Upper lobe of right lung (tissue), 1 donor: ENCODE measurements at regions not wholly inside any gene's neighbourhood (a gene's known extent, or its start where the extent isn't known, plus 50 kb on each side); places are given as distances from the start of the nearest gene placed in this dataset.

ENCODE experiments used
- ATAC-seq: fragments of 200-7000 bp; cut with Tn5 transposase; one replicate; pipeline ENCODE4 v1.9.1; 2020; ENCODE audit warnings: mild to moderate bottlenecking, moderate library complexity
- DNase-seq: peaks from one replicate; pipeline ENCODE4 v3.0.0-alpha.2; 2020
- H3K27ac ChIP-seq: fragments of 200-600 bp; one replicate; pipeline ENCODE4 v1.8.0; 2022
- H3K27me3 ChIP-seq: fragments of 200-600 bp; one replicate; pipeline ENCODE4 v1.8.0; 2022; ENCODE audit warnings: mild to moderate bottlenecking
- H3K36me3 ChIP-seq: fragments of 200-600 bp; one replicate; pipeline ENCODE4 v1.8.0; 2022
- H3K4me1 ChIP-seq: fragments of 200-600 bp; one replicate; pipeline ENCODE4 v1.8.0; 2022
- H3K4me3 ChIP-seq: fragments of 200-600 bp; one replicate; pipeline ENCODE4 v1.8.0; 2022; ENCODE audit warnings: mild to moderate bottlenecking
- H3K9me3 ChIP-seq: fragments of 200-600 bp; one replicate; pipeline ENCODE4 v1.8.0; 2022
- CTCF ChIP-seq: fragments of 200-600 bp; IDR thresholded peaks from one replicate; pipeline ENCODE4 v1.8.0; 2022; ENCODE audit warnings: antibody characterized with exemption
- intact Hi-C: fragments of 100-400 bp; cut with DNase I; formaldehyde crosslinking; loops from one replicate; pipeline ENCODE4 v1.11.0; 2022
- donor health status: DM: no; HTN: yes; CAD: no; lungs with severe emphysema.

DNA sequence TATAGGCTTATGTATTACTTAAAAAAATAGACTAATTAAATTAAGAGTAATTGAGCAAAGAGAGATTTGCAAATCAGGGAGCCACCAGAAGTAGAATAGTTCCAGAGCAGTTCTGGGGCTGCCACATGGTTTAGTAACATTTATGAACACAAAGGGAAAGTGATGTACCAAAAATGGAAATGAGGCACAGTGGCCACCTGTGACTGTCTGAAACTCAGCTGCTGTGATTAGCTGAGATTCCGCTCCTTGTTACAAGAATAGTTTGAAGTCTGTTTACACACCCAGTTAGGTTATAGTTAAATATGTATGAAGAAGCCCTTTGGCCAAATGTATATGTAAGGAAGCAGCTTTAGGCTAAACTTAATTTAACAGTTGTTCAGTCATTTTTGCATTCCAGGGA lies 901.5 kb upstream of the CHORDC1 start:
- intact Hi-C loops, result no loop called here
- Histone ChIP-seq H3K4me1 (no peaks in the 10 kb centered on the region), H3K27me3 (no peaks in the 10 kb centered on the region), H3K9me3 (no peaks in the 10 kb centered on the region), H3K36me3 (no peaks in the 10 kb centered on the region), H3K27ac (no peak overlapping the region), H3K4me3 (no peak overlapping the region)
- DNase-seq (no peak), ATAC-seq (no peak)
- no peak for TF ChIP-seq CTCF

GRCh38 chr11:91115116-91115515 lies 892.3 kb upstream of the CHORDC1 start:
- TF ChIP-seq CTCF, result no peak
- no peaks in the 10 kb centered on the region for H3K9me3 ChIP-seq
- no peak overlapping the region for H3K27ac ChIP-seq
- H3K4me1 ChIP-seq, result no peaks in the 10 kb centered on the region
- no peaks in the 10 kb centered on the region for H3K36me3 ChIP-seq
- DNase-seq, result no peak
- intact Hi-C loops, result no loop called here
- no peaks in the 10 kb centered on the region for H3K27me3 ChIP-seq
- ATAC-seq, result no peak
- H3K4me3 ChIP-seq, result no peak overlapping the region

DNA sequence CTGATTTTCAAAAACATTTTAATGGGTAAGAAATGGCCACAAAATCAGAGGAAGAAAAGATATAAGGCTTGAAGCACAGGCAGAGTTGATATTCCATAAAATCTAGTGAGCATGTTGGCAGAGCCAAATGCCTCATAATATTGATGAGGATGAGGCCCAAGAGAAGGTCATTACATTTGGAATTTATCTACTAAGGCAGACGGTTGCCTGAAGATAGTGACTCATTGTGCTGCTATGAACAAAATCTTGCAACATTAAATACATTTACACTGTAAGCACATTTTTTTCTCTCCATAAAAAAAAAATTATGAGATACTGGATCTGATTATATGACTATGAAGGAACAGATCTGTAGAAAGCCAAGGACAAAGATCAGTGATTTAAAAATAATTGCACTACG lies 881.4 kb upstream of the CHORDC1 start:
- no peaks in the 10 kb centered on the region for H3K36me3 ChIP-seq
- H3K4me3 ChIP-seq, result no peak overlapping the region
- DNase-seq (no peak), ATAC-seq (no peak)
- H3K27me3 ChIP-seq, result no peaks in the 10 kb centered on the region
- no peaks in the 10 kb centered on the region for H3K4me1 ChIP-seq
- H3K27ac ChIP-seq, result no peak overlapping the region
- no peak for TF ChIP-seq CTCF
- no peaks in the 10 kb centered on the region for H3K9me3 ChIP-seq
- intact Hi-C loops, result no loop called here

DNA sequence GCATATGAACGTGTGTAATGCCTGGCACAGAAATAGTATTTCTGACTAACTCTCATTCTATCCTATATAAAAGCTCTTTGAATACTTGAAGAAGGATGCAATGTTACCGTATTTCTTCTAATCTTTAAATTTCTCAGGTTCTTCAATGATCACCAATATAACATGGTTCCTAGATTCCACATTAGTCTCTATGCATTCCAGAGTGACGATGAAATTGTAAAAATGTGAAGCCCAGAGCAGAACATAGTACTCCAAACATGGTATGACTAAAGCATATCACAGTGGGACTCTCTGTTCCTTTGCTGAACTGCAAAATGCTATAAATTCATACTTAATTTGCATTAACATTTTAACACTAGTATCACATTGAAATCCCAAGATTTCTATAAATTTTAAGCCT lies 877.6 kb upstream of the CHORDC1 start:
- Histone ChIP-seq H3K27ac (no peak overlapping the region), H3K27me3 (no peaks in the 10 kb centered on the region), H3K4me3 (no peak overlapping the region), H3K36me3 (no peaks in the 10 kb centered on the region), H3K9me3 (no peaks in the 10 kb centered on the region), H3K4me1 (no peaks in the 10 kb centered on the region)
- no peak for ATAC-seq
- intact Hi-C loops, result no loop called here
- no peak for TF ChIP-seq CTCF
- no peak for DNase-seq

GRCh38 chr11:91097083-91097482 lies 874.2 kb upstream of the CHORDC1 start:
- Histone ChIP-seq H3K27me3 (no peaks in the 10 kb centered on the region), H3K4me1 (no peaks in the 10 kb centered on the region), H3K9me3 (no peaks in the 10 kb centered on the region), H3K36me3 (no peaks in the 10 kb centered on the region), H3K4me3 (no peak overlapping the region), H3K27ac (no peak overlapping the region)
- intact Hi-C loops, result no loop called here
- ATAC-seq (no peak), DNase-seq (no peak)
- TF ChIP-seq CTCF, result no peak

DNA sequence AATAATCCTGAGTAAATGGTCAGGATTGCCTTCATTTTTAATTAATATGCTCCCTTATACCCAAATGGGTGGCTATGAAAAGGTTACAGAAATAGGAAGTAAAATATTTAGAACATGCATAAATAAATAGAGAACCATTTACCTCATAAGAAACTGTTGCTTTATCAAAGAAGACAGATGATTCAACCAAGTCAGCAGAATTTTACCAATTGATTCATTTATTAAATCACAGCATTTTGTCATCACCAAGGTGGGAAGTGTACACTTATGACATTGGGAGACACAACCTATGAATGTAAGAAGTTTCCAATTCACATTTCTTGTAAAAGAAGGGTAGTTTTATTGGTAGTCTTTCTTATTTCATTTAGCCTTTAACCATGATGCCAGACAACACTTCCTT lies 870.3 kb upstream of the CHORDC1 start:
- Histone ChIP-seq H3K9me3 (no peaks in the 10 kb centered on the region), H3K27me3 (no peaks in the 10 kb centered on the region), H3K4me1 (no peaks in the 10 kb centered on the region), H3K4me3 (no peak overlapping the region), H3K36me3 (no peaks in the 10 kb centered on the region), H3K27ac (no peak overlapping the region)
- TF ChIP-seq CTCF, result no peak
- ATAC-seq (no peak), DNase-seq (no peak)
- intact Hi-C loops, result no loop called here
